ENCODE measurements at regions not wholly inside any gene's neighbourhood (a gene's known extent, or its start where the extent isn't known, plus 50 kb on each side); places are given as distances from the start of the nearest gene placed in this dataset.

DNA sequence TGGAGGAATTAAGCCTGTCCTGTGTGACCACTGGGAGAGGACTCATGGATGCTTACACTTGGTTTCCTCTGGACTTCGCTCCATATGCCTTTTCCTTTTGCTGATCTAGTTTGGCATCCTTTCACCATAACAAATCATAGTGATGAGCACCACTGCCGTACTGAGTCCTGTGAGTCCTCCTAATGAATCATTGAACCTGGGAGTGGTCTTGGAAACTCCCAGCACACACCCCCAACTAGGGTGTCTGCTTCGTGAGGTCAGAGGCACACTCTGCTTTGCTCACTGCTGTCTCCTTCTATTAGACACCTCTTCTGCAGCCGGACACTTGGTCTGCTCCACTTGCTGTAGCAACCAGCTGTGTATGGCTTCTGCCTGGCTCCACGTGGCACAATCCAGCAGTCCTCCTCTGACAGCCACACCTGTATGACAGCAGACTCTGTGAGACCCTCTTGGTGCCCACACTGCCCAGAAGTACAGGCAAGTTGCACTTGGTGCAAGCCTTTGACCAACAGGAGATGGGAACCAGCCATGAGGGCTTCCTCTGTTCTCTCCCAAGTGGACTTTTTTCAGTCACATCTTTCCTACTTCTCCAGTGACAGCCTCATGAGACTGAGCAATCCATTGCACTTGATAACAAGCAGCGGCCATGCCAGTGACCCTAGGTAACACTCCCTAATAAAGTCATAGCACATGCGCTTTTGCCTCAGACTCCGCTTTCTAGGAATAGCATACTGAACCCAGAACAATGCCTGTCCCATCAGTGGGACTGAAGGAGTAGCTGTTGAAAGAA lies 65.0 kb upstream of the HMGXB4 start:
- Histone ChIP-seq H3K27me3 (ENCODE audit: control insufficient read depth in 2 of 2, insufficient read depth in 2 of 2, low read length in 2 of 2) (no peaks in the 10 kb centered on the region), H2AFZ (ENCODE audit: low read depth, low read length) (no peak overlapping the region), H4K20me1 (replicated peaks; ENCODE audit: control insufficient read depth, insufficient read depth, low read length) (no peaks in the 10 kb centered on the region), H3K9me3 (replicated peaks; ENCODE audit: control insufficient read depth, insufficient read depth, low read depth, low read length) (peaks cover 4% of the 10 kb centered on the region), H3K4me2 (ENCODE audit: insufficient read depth, low read length) (no peak overlapping the region), H3K4me3 (no peak overlapping the region), H3K4me1 (replicated peaks in 1 of 2; ENCODE audit: control insufficient read depth in 2 of 2, insufficient read depth in 2 of 2, low read length in 2 of 2) (no peaks in the 10 kb centered on the region), H3K9ac (ENCODE audit: insufficient read depth in 1 of 2, low read depth in 2 of 2, low read length in 2 of 2) (no peak overlapping the region), H3K27ac (ENCODE audit: extremely low read depth, low read depth, low read length) (no peak overlapping the region), H3K36me3 (ENCODE audit: control insufficient read depth, insufficient read depth, low read length) (peaks cover 39% of the 10 kb centered on the region), H3K79me2 (ENCODE audit: control insufficient read depth, insufficient read depth, low read length) (no peaks in the 10 kb centered on the region), H3K9me1 (ENCODE audit: control insufficient read depth, insufficient read depth, low read length) (no peaks in the 10 kb centered on the region)
- ATAC-seq (no peak), DNase-seq (ENCODE audit: extremely low read depth in 1 of 4, low spot score in 3 of 4) (no peak), FAIRE-seq (no peak)
- in situ Hi-C loops (cut with MboI), result no loop called here
- 91% methylated on average over 7 of the region's 8 CpGs for WGBS (ENCODE audit: insufficient coverage, low coverage, missing lambda C conversion rate)
- intact Hi-C loops (cut with micrococcal nuclease), result no loop called here
- TF ChIP-seq ZNF12 (CRISPR knock-in tag; IDR thresholded peaks at IDR 0.05), result no peak
- TF ChIP-seq, protein P1, sequence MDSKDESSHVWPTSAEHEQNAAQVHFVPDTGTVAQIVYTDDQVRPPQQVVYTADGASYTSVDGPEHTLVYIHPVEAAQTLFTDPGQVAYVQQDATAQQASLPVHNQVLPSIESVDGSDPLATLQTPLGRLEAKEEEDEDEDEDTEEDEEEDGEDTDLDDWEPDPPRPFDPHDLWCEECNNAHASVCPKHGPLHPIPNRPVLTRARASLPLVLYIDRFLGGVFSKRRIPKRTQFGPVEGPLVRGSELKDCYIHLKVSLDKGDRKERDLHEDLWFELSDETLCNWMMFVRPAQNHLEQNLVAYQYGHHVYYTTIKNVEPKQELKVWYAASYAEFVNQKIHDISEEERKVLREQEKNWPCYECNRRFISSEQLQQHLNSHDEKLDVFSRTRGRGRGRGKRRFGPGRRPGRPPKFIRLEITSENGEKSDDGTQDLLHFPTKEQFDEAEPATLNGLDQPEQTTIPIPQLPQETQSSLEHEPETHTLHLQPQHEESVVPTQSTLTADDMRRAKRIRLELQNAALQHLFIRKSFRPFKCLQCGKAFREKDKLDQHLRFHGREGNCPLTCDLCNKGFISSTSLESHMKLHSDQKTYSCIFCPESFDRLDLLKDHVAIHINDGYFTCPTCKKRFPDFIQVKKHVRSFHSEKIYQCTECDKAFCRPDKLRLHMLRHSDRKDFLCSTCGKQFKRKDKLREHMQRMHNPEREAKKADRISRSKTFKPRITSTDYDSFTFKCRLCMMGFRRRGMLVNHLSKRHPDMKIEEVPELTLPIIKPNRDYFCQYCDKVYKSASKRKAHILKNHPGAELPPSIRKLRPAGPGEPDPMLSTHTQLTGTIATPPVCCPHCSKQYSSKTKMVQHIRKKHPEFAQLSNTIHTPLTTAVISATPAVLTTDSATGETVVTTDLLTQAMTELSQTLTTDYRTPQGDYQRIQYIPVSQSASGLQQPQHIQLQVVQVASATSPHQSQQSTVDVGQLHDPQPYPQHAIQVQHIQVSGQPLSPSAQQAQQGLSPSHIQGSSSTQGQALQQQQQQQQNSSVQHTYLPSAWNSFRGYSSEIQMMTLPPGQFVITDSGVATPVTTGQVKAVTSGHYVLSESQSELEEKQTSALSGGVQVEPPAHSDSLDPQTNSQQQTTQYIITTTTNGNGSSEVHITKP (IDR thresholded peaks at IDR 0.05; ENCODE audit: partially characterized antibody), result no peak
- TF ChIP-seq KAT7 (CRISPR knock-in tag; IDR thresholded peaks at IDR 0.05; ENCODE audit: borderline replicate concordance), result no peak
- TF ChIP-seq SMAD1 (IDR thresholded peaks at IDR 0.05; ENCODE audit: low read depth, low read length, partially characterized antibody), result no peak
- TF ChIP-seq HINFP (tag; conservative IDR thresholded peaks at IDR 0.05; ENCODE audit: low read depth), result no peak
- CTCF ChIA-PET (ENCODE audit: low intra/inter-chr PET ratio), result no interaction called here
- POLR2A ChIA-PET, result no interaction called here
- BruUV-seq (replicated peaks), result no TSS peak
